ENCODE measurements at regions not wholly inside any gene's neighbourhood (a gene's known extent, or its start where the extent isn't known, plus 50 kb on each side); places are given as distances from the start of the nearest gene placed in this dataset.

- DNase-seq (ENCODE audit: low spot score) = no peak
- no peak for TF ChIP-seq CTCF (IDR thresholded peaks at IDR 0.05; ENCODE audit: extremely low read depth, missing control alignments)
Measured at GRCh38 chr15:31801152-31801551, 229.2 kb upstream of the CHRNA7 start.

GRCh38 chr15:31802761-31803160, 227.6 kb upstream of the CHRNA7 start:
- no peak for TF ChIP-seq CTCF (IDR thresholded peaks at IDR 0.05; ENCODE audit: extremely low read depth, missing control alignments)
- DNase-seq (ENCODE audit: low spot score) = no peak

GRCh38 chr15:31803388-31803884, 226.9 kb upstream of the CHRNA7 start:
- DNase-seq (ENCODE audit: low spot score) = no peak
- TF ChIP-seq CTCF (IDR thresholded peaks at IDR 0.05; ENCODE audit: extremely low read depth, missing control alignments) = no peak

- no peak for DNase-seq (ENCODE audit: low spot score)
- TF ChIP-seq CTCF (IDR thresholded peaks at IDR 0.05; ENCODE audit: extremely low read depth, missing control alignments) = no peak
Measured at GRCh38 chr15:31805090-31805662, 225.1 kb upstream of the CHRNA7 start.

- no peak for TF ChIP-seq CTCF (IDR thresholded peaks at IDR 0.05; ENCODE audit: extremely low read depth, missing control alignments)
- no peak for DNase-seq (ENCODE audit: low spot score)
Measured at GRCh38 chr15:31806106-31806505, 224.2 kb upstream of the CHRNA7 start.

GRCh38 chr15:31811641-31812040, 218.7 kb upstream of the CHRNA7 start:
- DNase-seq (ENCODE audit: low spot score) = no peak
- no peak for TF ChIP-seq CTCF (IDR thresholded peaks at IDR 0.05; ENCODE audit: extremely low read depth, missing control alignments)

GRCh38 chr15:31814082-31814481, 216.2 kb upstream of the CHRNA7 start:
- no peak for DNase-seq (ENCODE audit: low spot score)
- no peak for TF ChIP-seq CTCF (IDR thresholded peaks at IDR 0.05; ENCODE audit: extremely low read depth, missing control alignments)

All from GM20000 (cell line).